Prostate gland (tissue), 2 donors: ENCODE measurements at regions not wholly inside any gene's neighbourhood (a gene's known extent, or its start where the extent isn't known, plus 50 kb on each side); places are given as distances from the start of the nearest gene placed in this dataset.

Experiments used
- DNase-seq: peaks from one replicate; pipeline ENCODE4 v3.0.0-alpha.2; 2019; ENCODE audit warnings: low spot score
- H3K27ac ChIP-seq, 2 donors: fragments of 200-600 bp; sonication (generic); 2 replicates each; pipeline ENCODE4 v1.5.1; 2017 to 2019
- H3K27me3 ChIP-seq: fragments of 200-600 bp; sonication (generic); replicated peaks from 2 replicates; pipeline ENCODE4 v1.5.1; 2019; ENCODE audit not compliant: insufficient read depth
- H3K36me3 ChIP-seq, 2 donors: fragments of 200-600 bp; sonication (generic); 1 replicate in 1 of 2; 2 replicates in 1 of 2; pipeline versions ENCODE4 v1.5.1 to v1.8.1; 2017 to 2019
- H3K4me1 ChIP-seq: fragments of 200-600 bp; sonication (generic); replicated peaks from 2 replicates; pipeline ENCODE4 v1.5.1; 2019
- H3K4me3 ChIP-seq, 2 donors: fragments of 200-600 bp; sonication (generic); 2 replicates each; pipeline ENCODE4 v1.5.1; 2017 to 2019
- H3K9me3 ChIP-seq: fragments of 200-600 bp; sonication (generic); 2 replicates; pipeline ENCODE4 v1.5.1; 2017
- CTCF ChIP-seq, 4 experiments: fragments of 200-600 bp in 2 of 4; fragments of 450-650 bp in 2 of 4; sonication (generic) in 2 of 4; IDR thresholded peaks; 1 replicate in 3 of 4; 2 replicates in 1 of 4; pipeline ENCODE4 v1.5.1; 2016 to 2019; ENCODE audit warnings: antibody characterized with exemption in 4 of 4, mild to moderate bottlenecking in 2 of 4, moderate library complexity in 2 of 4
- POLR2A ChIP-seq: fragments of 450-650 bp; IDR thresholded peaks from one replicate; pipeline ENCODE4 v1.6.1; 2016; ENCODE audit warnings: antibody characterized with exemption, mild to moderate bottlenecking
- POLR2AphosphoS5 ChIP-seq: sonication (generic); formaldehyde crosslinking; IDR thresholded peaks from one replicate; pipeline ENCODE4 v1.6.1; 2017; ENCODE audit warnings: antibody characterized with exemption
- WGBS: methylation state at CpG from one replicate; pipeline ENCODE4 v1.1.5; 2018; 5-methylcytosine and 5-hydroxymethylcytosine counted together
- intact Hi-C: fragments of 100-400 bp; cut with DNase I; formaldehyde crosslinking; loops from one replicate; pipeline ENCODE4 v1.14.2; 2022

DNA sequence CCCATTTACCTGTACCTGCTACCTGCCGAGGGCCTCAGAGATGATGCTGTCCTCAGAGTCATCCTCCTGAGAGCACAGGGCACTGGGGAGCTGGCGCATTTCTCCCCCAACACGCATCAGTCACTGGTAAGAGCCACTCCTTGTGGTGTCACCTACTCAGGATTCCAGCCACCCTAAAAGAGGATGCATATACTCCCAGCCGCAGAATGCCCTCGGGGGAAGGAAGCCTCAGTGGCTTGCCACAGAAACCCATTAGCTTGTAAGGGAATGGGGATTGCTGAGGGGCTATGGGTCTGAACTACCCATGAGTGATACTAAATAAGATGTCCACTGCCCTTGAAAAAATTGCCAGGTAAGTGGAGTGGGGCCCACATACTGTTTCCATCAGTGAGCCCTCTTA, 279.2 kb downstream of the WDR11 start:
- DNase-seq: no peak
- H3K36me3 ChIP-seq: no peaks in the 10 kb centered on the region
- no peaks in the 10 kb centered on the region for H3K4me1 ChIP-seq
- H3K4me3 ChIP-seq: no peak overlapping the region
- no peaks in the 10 kb centered on the region for H3K9me3 ChIP-seq
- WGBS: 100% methylated on average over 5 of the region's 5 CpGs
- TF ChIP-seq POLR2A (no peak), CTCF (IDR thresholded peaks at IDR 0.05) (no peak), POLR2AphosphoS5 (no peak)
- intact Hi-C loops: no loop called here
- H3K27ac ChIP-seq: no peak overlapping the region
- H3K27me3 ChIP-seq: no peaks in the 10 kb centered on the region

GRCh38 chr10:121131014-121131413, 279.9 kb downstream of the WDR11 start:
- no peak for TF ChIP-seq POLR2AphosphoS5
- no peak for TF ChIP-seq CTCF (IDR thresholded peaks at IDR 0.05)
- TF ChIP-seq POLR2A: no peak
- intact Hi-C loops: no loop called here
- no peaks in the 10 kb centered on the region for H3K27me3 ChIP-seq
- no peak overlapping the region for H3K4me3 ChIP-seq
- 92% methylated on average over 5 of the region's 5 CpGs for WGBS
- no peaks in the 10 kb centered on the region for H3K9me3 ChIP-seq
- H3K4me1 ChIP-seq: no peaks in the 10 kb centered on the region
- H3K27ac ChIP-seq: no peak overlapping the region
- H3K36me3 ChIP-seq: no peaks in the 10 kb centered on the region
- DNase-seq: no peak

DNA sequence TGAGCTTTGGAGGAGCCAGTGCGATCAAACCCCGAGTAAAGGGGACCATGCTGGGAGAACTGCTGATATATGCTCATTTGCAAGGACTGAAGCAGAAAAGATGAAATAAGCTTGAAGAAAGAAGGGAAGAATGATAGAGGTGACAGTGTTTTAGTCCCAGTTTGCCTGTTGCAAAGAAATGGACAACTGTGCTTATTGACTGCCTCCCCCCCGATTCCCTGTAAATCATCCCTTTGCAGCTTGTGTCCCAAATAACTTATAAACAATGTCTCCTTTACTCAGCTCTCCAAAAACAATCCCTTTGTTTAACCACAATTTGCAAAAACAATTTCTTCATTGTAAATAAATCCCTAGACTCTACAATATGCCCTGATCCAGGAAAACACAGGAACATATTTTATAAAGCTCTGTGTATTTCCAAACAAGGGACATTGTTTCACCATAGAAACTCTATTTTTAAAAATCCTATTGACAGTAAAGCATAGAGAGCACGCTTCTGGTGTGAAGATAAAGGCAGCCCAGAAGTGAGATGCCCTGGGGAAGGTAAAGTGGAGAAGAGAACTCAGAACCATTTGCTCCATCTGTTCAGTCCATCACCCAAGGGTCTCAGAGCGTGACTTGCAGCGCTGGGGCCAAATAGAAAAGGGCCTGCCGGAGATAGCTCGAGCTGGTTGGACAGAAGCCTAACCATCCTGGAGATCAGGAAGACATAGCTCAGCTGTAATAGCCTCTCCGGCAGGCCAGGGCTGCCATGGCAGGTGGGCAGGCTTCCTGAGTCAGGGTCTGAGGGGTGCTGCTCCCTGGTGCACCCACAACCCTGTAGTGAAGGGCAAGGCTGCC, 280.5 kb downstream of the WDR11 start:
- no peak overlapping the region for H3K27ac ChIP-seq
- 75% methylated on average over 9 of the region's 9 CpGs for WGBS
- intact Hi-C loops: no loop called here

GRCh38 chr10:121132273-121132672, 281.1 kb downstream of the WDR11 start:
- H3K36me3 ChIP-seq: no peaks in the 10 kb centered on the region
- H3K27ac ChIP-seq: no peak overlapping the region
- no peaks in the 10 kb centered on the region for H3K27me3 ChIP-seq
- no peak overlapping the region for H3K4me3 ChIP-seq
- no peak for TF ChIP-seq POLR2AphosphoS5
- no peak for TF ChIP-seq CTCF (IDR thresholded peaks at IDR 0.05)
- no peak for TF ChIP-seq POLR2A
- DNase-seq: no peak
- 94% methylated on average over 1 of the region's 1 CpG for WGBS
- H3K9me3 ChIP-seq: no peaks in the 10 kb centered on the region
- no peaks in the 10 kb centered on the region for H3K4me1 ChIP-seq
- intact Hi-C loops: no loop called here

More for the DNA sequence above, 280.5 kb downstream of the WDR11 start:
- no peak for TF ChIP-seq POLR2AphosphoS5
- TF ChIP-seq CTCF (IDR thresholded peaks at IDR 0.05): no peak
- no peak for TF ChIP-seq POLR2A
- no peak overlapping the region for H3K4me3 ChIP-seq
- H3K36me3 ChIP-seq: no peaks in the 10 kb centered on the region
- H3K27me3 ChIP-seq: no peaks in the 10 kb centered on the region
- no peak for DNase-seq
- no peaks in the 10 kb centered on the region for H3K9me3 ChIP-seq
- H3K4me1 ChIP-seq: no peaks in the 10 kb centered on the region

- WGBS: 95% methylated on average over 7 of the region's 7 CpGs
- peaks cover 7% of the 10 kb centered on the region for H3K4me1 ChIP-seq
- no peaks in the 10 kb centered on the region for H3K9me3 ChIP-seq
- no peaks in the 10 kb centered on the region for H3K27me3 ChIP-seq
- no peak for DNase-seq
- no peaks in the 10 kb centered on the region for H3K36me3 ChIP-seq
- TF ChIP-seq POLR2AphosphoS5 (no peak), CTCF (IDR thresholded peaks at IDR 0.05) (no peak), POLR2A (no peak)
- H3K27ac ChIP-seq: no peak overlapping the region
- no peak overlapping the region for H3K4me3 ChIP-seq
- intact Hi-C loops: no loop called here
These were observed 282.7 kb downstream of the WDR11 start for GRCh38 chr10:121133901-121134300.
